GM18507 (cell line): ENCODE measurements at regions not wholly inside any gene's neighbourhood (a gene's known extent, or its start where the extent isn't known, plus 50 kb on each side); places are given as distances from the start of the nearest gene placed in this dataset.

Experiments
- DNase-seq: peaks from one replicate; pipeline ENCODE4 v3.0.0; 2011; ENCODE audit warnings: low read depth; ENCODE audit not compliant: insufficient read length; ENCODE audit errors: extremely low spot score
- FAIRE-seq: peaks from 2 replicates; lab custom pipeline; 2011; peaks lifted over from hg19 to GRCh38; lab: Jason Lieb, UNC

DNA sequence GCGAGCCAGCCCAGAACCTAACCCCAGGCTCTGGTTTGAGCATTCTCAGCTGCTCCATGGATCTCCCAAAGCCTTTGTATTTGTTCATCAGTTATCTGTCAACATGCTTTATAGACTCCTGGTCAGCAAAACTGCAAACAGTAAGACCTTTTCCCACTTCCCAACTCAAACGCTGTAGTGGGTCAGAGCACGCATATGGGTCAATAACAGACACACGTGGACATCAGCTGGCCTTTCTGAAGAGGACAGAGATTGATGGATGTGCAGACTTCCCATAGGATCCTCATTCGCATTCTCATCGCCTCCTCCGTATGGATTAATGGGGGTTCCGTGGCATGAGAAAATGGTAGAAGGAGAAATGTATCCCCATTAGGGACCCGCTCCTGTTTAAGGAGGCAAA lies 508.1 kb downstream of the EIPR1 start:
- DNase-seq (no peak), FAIRE-seq (no peak)

DNA sequence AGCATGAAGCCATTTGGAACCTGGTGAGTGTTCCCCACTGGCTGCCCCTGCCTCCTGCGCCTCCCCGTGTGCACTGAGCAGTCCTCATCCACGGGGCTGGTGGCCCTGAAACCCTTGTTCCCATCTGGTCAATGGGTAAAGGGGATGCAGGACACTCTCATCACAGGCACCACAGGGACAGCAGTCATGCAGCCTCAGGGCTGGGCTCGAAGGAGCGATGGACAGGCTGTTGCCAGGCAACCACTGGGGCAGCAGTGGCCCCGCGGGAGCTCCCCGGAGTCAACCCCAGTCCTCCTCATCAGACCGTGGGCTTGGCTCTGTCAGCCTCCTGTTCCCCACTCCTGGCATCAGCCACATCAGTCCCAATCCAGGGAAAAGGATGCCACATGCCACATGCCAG lies 509.5 kb downstream of the EIPR1 start:
- no peak for DNase-seq
- no peak for FAIRE-seq

DNA sequence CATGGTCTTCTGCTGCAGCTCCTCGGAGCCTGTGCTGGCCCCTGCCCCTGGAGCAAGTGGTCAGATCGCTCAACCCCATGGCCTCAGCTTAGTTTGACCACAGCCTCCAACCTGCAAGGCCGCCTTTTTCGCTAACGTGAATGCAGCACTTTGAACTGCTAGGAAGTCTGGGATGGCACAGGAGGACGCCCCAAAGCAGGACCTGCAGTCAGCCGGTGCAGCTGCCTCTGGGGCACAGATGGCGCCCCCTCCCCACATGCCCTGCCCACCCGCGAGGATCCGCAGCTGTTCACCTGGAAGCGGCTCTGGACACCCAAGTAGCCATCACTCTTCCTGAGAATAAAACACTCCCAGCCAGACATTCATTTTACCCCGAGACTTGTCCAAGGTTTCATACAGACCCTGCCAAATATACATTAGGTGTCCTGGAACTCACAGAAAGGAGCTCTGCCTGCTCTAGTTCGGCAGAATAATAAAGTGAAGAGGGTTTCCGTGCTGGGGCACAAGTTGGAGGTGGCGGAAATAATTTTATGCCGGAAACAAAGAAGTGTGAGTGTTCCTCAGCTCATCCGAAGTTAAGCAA lies 510.1 kb downstream of the EIPR1 start:
- DNase-seq (no peak), FAIRE-seq (no peak)

DNA sequence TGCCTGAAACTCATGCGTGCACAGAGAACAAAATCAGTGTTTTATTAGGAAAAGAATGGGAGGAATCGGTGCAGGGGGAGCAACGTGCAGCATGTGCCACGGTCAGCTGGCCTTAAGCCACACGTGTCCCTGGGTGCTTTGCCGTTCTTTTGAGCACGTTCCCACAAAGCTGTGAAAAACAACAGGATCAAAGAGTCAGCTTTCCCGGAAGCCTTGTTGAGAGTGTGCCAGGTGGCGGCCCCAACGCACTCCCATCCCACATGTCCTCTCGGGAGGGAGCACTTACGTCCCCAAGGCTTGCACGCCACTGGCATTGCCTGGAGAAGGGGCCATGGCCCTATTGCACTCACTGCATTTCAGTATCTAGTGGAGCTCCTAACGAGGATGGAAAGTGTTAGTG lies 511.2 kb downstream of the EIPR1 start:
- DNase-seq: no peak
- no peak for FAIRE-seq

DNA sequence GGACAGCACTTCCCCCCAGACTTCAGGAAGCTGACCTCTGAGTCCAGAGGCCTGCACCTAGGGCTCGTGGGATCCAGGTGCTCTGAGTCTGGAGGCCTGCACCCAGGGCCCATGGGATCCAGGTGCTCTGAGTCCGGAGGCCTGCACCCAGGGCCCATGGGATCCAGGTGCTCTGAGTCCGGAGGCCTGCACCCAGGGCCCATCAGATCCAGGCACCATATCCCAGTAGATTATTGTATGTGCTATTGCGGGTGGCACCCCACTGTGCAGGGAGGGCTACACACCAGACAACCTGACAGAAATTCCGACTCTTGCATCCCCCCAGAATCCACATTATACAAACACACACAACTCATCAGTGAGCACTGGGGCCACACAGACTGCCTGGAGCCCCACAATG lies 515.2 kb downstream of the EIPR1 start:
- no peak for DNase-seq
- FAIRE-seq: no peak

DNA sequence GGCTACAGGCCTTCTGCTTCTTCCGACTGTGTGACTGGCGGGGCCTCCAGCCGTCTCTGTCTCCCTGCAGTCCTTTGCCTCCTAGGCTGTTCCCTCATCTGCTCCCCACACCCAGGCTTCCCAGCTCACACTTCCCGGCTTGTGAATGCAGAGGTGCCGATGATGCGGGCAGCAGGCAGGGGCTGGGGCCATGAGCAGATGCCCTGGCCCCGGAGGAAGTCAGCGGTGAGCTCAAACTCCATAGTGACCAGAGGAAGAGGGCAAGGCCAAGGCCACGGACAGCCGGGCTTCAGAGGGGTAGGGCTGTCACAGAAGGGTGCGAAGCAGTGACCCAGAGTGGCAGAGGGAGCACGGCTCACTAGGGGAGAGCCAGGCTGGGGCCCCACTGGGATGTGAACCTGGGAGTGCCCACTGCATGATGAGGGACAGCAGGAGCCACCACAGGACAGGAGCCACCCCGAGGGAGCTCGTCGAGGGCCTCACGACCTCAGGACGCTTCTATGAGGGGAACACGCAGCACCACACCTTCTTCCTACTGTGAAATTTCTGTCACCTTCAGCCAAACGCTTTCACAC lies 515.9 kb downstream of the EIPR1 start:
- FAIRE-seq: no peak
- DNase-seq: no peak

DNA sequence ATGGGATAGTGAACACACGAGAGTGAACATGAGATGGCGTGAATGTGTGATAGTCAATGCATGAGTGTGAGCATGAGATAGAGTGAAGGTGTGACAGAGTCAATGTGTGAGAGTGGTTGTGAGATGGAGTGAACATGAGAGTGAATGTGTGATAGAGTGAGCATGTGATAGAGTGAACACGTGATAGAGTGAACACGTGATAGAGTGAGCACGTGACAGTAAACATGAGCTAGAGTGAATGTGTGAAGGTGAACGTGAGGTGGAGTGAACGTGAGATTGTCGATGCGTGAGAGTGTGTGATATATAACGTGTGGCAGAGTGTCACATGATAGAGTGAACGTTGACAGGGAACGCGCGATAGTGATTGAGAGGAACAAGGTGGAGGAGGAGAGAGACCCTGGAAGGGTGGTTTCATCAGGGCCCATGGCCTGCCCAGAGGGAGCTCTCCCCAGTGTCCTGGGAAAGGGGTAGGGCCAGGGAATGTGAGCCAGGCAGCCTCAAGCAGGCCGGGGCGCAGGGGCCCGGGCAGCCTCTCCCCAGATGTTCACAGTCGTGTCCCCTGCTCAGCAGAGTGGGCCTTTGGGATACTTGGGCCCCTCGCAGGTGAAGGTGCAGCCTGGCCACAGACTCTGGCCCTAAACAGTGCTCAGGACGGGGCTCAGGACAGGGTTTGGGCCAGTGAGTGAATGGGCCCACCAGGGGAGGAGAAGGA lies 516.9 kb downstream of the EIPR1 start:
- FAIRE-seq: no peak
- no peak for DNase-seq

DNA sequence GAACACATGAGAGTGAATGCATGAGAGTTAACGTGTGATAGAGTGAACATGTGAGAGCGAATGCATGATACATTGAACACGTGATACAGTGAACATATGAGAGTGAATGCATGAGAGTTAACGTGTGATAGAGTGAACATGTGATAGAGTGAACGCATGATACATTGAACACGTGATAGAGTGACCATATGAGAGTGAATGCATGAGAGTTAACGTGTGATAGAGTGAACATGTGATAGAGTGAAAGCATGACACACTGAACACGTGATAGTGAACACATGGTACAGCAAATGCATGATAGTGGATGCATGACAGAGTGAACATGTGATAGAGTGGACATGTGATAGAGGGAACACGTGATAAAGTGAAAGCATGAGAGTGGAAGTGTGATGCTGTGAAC lies 517.9 kb downstream of the EIPR1 start:
- no peak for FAIRE-seq
- no peak for DNase-seq

DNA sequence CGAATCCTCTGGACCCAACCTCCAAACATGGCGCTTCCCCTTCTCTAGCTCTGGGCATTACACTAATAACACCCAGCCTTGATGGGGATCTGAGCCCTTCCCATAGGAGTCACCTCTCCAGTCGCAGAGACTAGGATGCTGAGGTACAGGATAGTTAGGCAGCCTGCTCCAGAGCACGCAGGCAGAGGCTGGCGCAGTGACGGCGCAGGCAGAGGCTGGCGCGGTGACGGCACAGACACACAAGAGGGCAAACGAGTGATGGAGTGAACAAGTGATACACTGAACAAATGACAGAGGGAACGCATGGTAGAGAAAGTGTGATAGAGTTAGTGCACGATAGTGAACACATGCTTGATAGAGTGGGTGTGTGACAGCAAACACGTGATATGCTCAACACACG lies 518.5 kb downstream of the EIPR1 start:
- no peak for FAIRE-seq
- DNase-seq: no peak

DNA sequence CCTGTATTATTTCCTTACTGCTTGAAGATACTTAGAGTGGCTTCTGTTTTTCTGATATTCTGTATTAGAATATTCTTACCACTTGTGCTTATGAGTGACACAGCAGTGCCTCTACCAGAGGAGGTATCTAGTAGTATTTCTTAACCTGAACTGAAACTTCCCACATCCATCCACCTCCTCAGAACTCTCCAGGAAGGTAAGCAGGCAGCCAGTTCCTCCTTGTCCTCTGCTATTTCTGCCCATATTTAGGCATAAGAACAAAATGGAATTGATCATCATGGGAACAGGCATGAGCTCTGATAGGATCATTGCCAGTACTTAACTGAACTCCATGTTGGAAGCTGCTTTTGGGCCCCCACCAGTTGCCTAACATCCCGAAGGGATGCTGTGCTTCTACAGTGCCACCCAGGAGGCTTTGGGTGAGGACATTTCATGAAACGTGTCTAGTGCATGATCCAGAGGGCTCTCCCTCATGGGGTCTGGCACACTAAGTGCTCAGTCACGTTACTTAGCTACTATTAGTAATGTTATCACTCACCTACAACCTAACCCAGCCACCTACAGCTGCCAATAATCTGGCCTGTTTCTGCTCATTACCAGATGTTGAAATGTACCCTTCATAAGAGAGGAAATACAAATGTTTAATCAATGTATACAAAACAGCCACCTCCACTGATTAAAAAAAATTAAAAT lies 520.7 kb downstream of the EIPR1 start:
- FAIRE-seq: no peak
- no peak for DNase-seq

DNA sequence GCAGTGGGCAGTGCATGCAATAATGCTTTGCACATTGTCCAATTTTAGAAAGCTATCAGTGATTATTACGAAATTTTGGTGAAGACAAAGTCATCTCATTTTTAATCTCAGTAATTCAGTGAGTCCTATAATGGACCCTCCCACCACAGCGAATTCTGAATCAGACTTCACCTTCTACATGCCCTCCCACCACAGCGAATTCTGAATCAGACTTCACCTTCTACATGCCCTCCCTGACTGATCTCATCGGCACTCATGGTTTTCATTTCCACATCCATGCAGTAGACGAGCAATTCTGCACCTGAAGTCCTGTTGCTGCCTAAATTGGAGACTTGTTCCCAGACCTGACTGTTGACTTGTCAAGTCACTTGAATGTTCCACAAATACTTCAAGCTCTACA lies 522.3 kb downstream of the EIPR1 start:
- DNase-seq (no peak), FAIRE-seq (no peak)

DNA sequence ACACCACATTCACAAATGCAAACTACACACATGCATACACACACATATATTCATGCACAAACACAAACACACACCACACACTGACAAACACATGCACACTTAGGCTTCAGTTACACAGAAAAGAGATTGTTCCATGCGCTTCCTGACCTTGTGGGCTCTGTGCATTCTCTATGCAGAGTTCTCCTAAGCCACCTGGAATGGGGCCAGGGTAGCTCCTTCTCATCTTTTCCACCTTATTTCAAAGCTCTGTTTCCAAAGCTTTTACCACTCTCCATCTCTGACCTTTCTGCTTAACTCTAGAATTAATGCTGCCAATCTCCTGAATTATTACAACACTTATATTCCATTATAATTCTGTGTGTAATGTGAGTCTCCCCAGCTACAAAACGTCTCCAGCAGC lies 522.3 kb upstream of the MYT1L start:
- DNase-seq (no peak), FAIRE-seq (no peak)

DNA sequence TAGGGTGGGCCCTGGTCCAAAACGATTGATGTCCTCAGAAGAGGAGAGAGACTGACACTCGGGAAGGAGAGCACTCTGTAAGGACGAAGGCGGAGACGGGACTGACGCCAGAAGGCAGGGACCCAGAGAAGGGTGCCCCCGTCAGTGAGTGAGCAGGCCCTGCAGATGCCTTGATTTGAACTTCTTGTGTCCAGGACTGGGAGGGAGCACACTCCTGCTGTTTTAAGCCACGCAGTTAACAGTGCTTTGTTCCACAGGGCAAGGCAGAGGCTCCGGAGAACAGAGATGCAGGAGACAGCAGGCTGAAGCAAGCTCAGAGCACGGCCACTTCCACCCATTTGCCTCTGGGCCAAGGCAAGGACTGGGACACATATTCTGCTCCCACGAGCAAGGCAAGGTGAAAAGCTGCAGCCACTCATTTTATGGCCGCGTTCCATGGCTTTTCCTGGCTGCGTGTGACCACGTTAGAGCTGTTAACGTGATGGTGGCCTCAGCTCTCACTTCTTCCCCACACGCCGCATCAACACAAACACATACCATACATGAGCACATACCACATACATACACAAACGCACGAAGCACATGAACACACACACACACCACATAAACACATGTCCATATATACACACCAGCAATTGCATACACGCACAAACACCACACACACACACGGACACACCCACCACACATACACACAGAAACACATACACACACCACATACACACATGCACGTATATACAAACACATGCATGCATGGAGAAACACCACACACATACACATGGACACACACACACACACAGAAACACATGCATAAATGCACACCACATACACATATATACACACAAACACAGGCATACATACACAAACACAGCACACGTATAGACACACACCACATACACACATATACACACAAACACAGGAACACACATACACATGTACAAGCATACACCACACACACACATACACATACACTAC lies 521.0 kb upstream of the MYT1L start:
- FAIRE-seq (no peak), DNase-seq (no peak)

DNA sequence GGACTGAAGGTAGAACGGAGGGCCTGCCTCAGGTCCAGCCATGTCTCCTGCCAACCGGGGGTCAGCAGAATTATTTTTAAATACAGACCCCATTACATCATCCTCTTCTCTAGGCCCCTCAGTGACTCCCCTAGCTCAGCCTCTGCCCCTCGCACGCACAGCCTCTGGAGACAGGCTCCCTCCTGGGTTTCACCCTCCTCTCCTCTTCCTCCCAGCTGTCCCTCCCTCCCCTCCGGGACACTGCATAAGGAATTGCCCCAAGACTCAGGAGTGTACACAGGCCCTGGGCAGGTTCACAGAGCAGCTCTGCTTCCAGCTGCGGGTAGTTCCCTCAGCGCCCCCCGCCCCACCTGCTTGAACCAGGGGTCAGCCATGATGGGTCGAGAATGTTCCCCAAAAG lies 520.2 kb upstream of the MYT1L start:
- FAIRE-seq: no peak
- no peak for DNase-seq

DNA sequence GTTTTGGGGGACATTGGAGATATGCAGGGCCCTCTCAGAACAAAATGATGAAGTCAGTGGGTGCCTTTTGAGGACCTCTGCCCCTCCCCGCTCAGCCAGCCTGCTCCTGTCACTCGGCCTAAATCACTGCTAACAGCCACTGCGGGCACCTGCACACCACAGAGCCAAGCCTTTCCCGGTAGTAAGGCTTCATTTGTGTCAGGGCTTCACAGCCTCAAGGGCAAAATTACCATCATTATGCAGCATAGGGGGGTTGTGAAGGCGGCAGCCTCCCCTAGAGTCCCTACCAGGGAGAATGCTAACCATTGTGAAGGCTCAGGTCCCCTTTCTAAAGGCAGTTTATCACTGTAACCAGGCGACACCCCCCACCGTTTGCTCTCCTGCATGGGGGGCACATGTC lies 519.8 kb upstream of the MYT1L start:
- FAIRE-seq (no peak), DNase-seq (no peak)

DNA sequence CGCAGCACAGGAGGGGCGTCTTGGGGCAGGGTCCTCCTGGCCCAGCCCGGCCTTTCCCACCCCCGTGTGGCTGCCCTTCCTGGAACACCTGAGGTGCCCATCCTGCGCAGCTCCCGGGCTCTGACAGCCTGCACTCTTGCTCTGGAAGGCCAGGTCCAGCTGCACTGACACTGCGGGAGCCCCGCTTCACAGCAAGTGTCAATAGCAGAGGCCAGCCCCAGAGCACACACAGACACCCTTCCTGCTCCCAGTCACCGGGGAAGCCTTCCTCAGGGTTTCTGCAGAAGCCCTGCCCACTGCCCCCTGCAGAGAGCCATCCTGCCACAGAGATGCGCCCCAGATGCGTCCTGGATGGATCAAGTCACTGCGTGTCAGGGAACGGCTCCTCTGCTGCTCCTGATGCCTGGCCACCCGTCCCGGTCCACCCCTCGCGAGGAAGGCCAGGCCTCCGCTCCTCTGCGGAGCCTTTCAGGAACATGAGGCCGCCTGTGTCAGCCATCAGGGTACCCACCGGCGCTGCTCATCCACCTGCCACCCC lies 519.2 kb upstream of the MYT1L start:
- no peak for DNase-seq
- no peak for FAIRE-seq

DNA sequence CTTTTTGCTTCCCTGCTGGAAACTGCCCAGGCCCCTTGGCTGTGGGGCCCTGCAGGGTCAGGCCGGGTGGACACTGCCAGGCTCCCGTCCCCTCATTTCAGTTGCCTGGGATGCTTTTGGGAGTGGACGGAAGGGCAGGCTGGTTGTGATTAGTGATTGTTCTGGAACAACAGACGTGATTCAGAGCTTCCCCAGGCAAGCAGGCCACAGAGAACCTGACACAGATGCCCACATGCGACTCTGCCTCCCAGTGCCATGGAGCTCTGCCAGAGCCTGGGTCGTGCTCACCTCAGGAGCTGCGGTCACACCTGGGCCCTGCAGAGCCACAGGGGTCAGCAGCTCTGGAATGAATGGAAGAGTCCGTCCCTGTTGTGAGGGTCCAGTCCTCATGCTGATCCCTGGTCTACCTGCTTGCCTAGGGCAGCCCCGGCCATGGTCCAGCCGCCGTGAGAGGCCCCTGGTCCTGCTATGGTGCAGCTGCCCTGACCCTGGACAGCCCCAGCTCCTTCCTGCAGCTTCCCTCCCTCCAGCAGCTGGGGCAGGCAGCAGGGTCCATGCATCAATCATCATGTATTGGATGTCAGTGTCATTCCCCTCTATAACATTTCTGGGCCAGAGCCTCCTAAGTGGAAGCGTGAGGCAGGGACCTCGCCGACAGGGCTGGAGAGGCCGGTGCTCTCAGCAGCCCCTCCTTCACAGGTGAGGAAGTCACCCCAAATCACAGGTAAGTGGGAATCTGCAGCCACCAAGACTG lies 518.6 kb upstream of the MYT1L start:
- DNase-seq (no peak), FAIRE-seq (no peak)

DNA sequence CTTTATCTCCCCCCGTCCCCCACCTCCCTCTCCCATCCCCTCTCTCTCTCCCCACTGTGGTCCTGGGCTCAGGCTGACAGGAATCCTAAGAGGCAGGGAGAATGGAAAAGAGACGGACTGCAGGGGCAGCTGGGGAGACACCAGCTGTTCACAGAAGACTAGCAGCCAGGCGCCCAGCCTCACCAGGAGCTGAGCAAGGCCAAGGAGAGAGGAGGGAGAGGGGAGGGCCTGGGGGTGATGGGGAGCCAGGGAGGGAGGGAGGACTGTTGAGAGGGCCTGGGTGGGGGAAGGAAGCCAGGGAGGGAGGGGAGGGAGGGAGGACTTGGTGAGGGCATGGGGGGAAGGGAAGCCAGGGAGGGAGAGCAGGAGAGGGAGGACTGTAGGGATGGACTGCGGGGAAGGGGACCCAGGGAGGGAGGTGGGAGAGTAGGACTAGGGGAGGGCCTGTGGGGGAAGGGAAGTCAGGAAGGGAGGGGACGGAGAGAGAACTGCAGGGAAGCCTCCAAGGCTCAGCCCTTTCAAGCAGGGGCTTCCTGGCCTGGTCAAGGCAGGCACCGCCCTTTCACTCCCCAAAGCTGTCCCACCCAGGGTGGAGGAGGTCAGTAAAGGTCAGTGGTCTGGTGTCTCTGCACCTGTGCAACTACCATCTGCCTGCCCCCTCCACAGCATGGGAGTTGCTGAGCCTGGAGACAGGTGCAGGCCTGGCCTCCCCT lies 517.7 kb upstream of the MYT1L start:
- no peak for FAIRE-seq
- no peak for DNase-seq
